Astrocyte (in vitro differentiated cells and primary cell): ENCODE measurements at regions not wholly inside any gene's neighbourhood (a gene's known extent, or its start where the extent isn't known, plus 50 kb on each side); places are given as distances from the start of the nearest gene placed in this dataset.
"Not testable (repeated sequence)": the region's sequence is repeated elsewhere in the genome, so short reads cannot be mapped to it uniquely, and the experiment has no call there.

Experiments used
- DNase-seq: peaks from one replicate; pipeline ENCODE4 v3.0.0-alpha.2; 2010; ENCODE audit warnings: low read depth
- FAIRE-seq: peaks from 2 replicates; lab custom pipeline; 2011; peaks lifted over from hg19 to GRCh38; lab: Jason Lieb, UNC
- H2AFZ ChIP-seq: 2 replicates; pipeline ENCODE4 v1.6.0; 2012; ENCODE audit warnings: low read depth, low read length, inconsistent platforms
- H3K27ac ChIP-seq: 2 replicates; pipeline ENCODE4 v1.5.1; 2011; ENCODE audit warnings: low read depth, low read length, inconsistent platforms
- H3K27me3 ChIP-seq: 2 replicates; pipeline ENCODE4 v1.6.0; 2011; ENCODE audit warnings: low read length, inconsistent platforms; ENCODE audit not compliant: insufficient read depth
- H3K36me3 ChIP-seq: 2 replicates; pipeline ENCODE4 v1.5.1; 2011; ENCODE audit warnings: low read length, inconsistent platforms; ENCODE audit not compliant: insufficient read depth
- H3K4me1 ChIP-seq: 2 replicates; pipeline ENCODE4 v1.5.1; 2011; ENCODE audit warnings: low read length, inconsistent platforms; ENCODE audit not compliant: insufficient read depth
- H3K4me2 ChIP-seq: 2 replicates; pipeline ENCODE4 v1.6.0; 2012; ENCODE audit warnings: low read length, inconsistent platforms
- H3K4me3 ChIP-seq: 2 replicates; pipeline ENCODE4 v1.5.1; 2011; ENCODE audit warnings: low read depth, mild to moderate bottlenecking, low read length, inconsistent platforms; ENCODE audit not compliant: insufficient read depth
- H3K79me2 ChIP-seq: 2 replicates; pipeline ENCODE4 v1.6.0; 2012; ENCODE audit warnings: mild to moderate bottlenecking, low read length, inconsistent platforms; ENCODE audit not compliant: insufficient read depth
- H3K9ac ChIP-seq: 2 replicates; pipeline ENCODE4 v1.6.0; 2012; ENCODE audit warnings: mild to moderate bottlenecking, low read length, inconsistent platforms
- H3K9me3 ChIP-seq: 2 replicates; pipeline ENCODE4 v1.5.1; 2012; ENCODE audit warnings: low read depth, mild to moderate bottlenecking, low read length, inconsistent platforms; ENCODE audit not compliant: insufficient read depth
- H4K20me1 ChIP-seq: 2 replicates; pipeline ENCODE4 v1.6.0; 2012; ENCODE audit warnings: low read length, inconsistent platforms; ENCODE audit not compliant: insufficient read depth
- H3K27ac Mint-ChIP-seq: one replicate; pipeline ENCODE4 v1.8.0; 2021; ENCODE audit warnings: mild to moderate bottlenecking, mixed read lengths; ENCODE audit not compliant: unreplicated experiment
- H3K27me3 Mint-ChIP-seq: one replicate; pipeline ENCODE4 v1.8.0; 2021; ENCODE audit warnings: low read depth, mixed read lengths; ENCODE audit not compliant: unreplicated experiment
- H3K36me3 Mint-ChIP-seq: one replicate; pipeline ENCODE4 v1.8.0; 2021; ENCODE audit warnings: low read depth, mixed read lengths; ENCODE audit not compliant: unreplicated experiment
- H3K4me1 Mint-ChIP-seq: one replicate; pipeline ENCODE4 v1.8.0; 2021; ENCODE audit warnings: low read depth, mixed read lengths; ENCODE audit not compliant: unreplicated experiment
- H3K4me3 Mint-ChIP-seq: one replicate; pipeline ENCODE4 v1.8.0; 2021; ENCODE audit warnings: mild to moderate bottlenecking, moderate library complexity, mixed read lengths; ENCODE audit not compliant: unreplicated experiment
- H3K9me3 Mint-ChIP-seq: one replicate; pipeline ENCODE4 v1.8.0; 2021; ENCODE audit warnings: mild to moderate bottlenecking, mixed read lengths; ENCODE audit not compliant: unreplicated experiment
- EZH2 ChIP-seq: IDR thresholded peaks from 2 replicates; pipeline ENCODE4 v1.6.1; 2012; ENCODE audit warnings: mild to moderate bottlenecking, low read length, inconsistent platforms; ENCODE audit not compliant: insufficient read depth
- TF ChIP-seq, protein P1 (sequence below): IDR thresholded peaks from 2 replicates; pipeline ENCODE4 v1.5.1; 2011; ENCODE audit warnings: low read depth, mild to moderate bottlenecking, inconsistent platforms, low read length, moderate library complexity; ENCODE audit not compliant: insufficient read depth

DNA sequence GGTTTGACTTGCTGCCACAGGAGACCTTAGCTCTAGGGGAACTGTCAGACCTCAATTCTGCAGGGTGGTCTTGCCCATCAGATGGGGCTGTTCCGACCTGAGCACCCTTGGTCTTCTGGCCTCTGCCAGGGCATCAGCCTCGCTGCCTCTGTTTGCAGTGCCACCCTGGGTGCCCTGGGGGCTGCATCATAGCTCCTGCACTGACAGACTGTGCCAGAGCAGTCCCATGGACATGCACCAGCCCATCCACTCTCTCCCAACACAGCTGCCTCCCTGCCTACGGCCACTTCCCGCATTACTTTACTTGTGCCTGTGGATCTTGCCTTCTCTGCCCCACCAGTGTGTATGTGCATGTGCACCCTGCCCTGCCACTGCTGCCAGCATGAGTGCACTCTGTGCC lies 884.7 kb upstream of the ARRDC3 start:
- H3K27me3 ChIP-seq, result no peaks in the 10 kb centered on the region
- DNase-seq, result no peak
- no peak overlapping the region for H3K4me3 ChIP-seq
- H2AFZ ChIP-seq, result no peak overlapping the region
- H3K27ac ChIP-seq, result no peak overlapping the region
- Mint-ChIP-seq H3K9me3 (no peaks in the 10 kb centered on the region), H3K27me3 (peaks cover 2% of the 10 kb centered on the region), H3K36me3 (no peaks in the 10 kb centered on the region), H3K4me1 (no peaks in the 10 kb centered on the region), H3K27ac (no peak overlapping the region), H3K4me3 (no peak overlapping the region)
- H3K4me2 ChIP-seq, result no peak overlapping the region
- H3K36me3 ChIP-seq, result no peaks in the 10 kb centered on the region
- H4K20me1 ChIP-seq, result no peaks in the 10 kb centered on the region
- no peak for FAIRE-seq
- H3K4me1 ChIP-seq, result no peaks in the 10 kb centered on the region
- TF ChIP-seq EZH2, result no peak
- TF ChIP-seq, protein P1, sequence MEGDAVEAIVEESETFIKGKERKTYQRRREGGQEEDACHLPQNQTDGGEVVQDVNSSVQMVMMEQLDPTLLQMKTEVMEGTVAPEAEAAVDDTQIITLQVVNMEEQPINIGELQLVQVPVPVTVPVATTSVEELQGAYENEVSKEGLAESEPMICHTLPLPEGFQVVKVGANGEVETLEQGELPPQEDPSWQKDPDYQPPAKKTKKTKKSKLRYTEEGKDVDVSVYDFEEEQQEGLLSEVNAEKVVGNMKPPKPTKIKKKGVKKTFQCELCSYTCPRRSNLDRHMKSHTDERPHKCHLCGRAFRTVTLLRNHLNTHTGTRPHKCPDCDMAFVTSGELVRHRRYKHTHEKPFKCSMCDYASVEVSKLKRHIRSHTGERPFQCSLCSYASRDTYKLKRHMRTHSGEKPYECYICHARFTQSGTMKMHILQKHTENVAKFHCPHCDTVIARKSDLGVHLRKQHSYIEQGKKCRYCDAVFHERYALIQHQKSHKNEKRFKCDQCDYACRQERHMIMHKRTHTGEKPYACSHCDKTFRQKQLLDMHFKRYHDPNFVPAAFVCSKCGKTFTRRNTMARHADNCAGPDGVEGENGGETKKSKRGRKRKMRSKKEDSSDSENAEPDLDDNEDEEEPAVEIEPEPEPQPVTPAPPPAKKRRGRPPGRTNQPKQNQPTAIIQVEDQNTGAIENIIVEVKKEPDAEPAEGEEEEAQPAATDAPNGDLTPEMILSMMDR, result no peak
- H3K79me2 ChIP-seq, result no peaks in the 10 kb centered on the region
- no peaks in the 10 kb centered on the region for H3K9me3 ChIP-seq
- H3K9ac ChIP-seq, result no peak overlapping the region

- H3K9me3 ChIP-seq, result no peaks in the 10 kb centered on the region
- H3K4me1 Mint-ChIP-seq, result no peaks in the 10 kb centered on the region
- H3K9me3 Mint-ChIP-seq, result no peaks in the 10 kb centered on the region
- H3K4me3 ChIP-seq, result no peak overlapping the region
- no peak overlapping the region for H3K4me2 ChIP-seq
- H3K27me3 ChIP-seq, result no peaks in the 10 kb centered on the region
- FAIRE-seq (no peak), DNase-seq (no peak)
- no peak overlapping the region for H3K9ac ChIP-seq
- no peak overlapping the region for H3K27ac Mint-ChIP-seq
- peaks cover 2% of the 10 kb centered on the region for H3K27me3 Mint-ChIP-seq
- H3K4me1 ChIP-seq, result no peaks in the 10 kb centered on the region
- H3K27ac ChIP-seq, result no peak overlapping the region
- no peak overlapping the region for H2AFZ ChIP-seq
- H4K20me1 ChIP-seq, result no peaks in the 10 kb centered on the region
- TF ChIP-seq EZH2, result no peak
- TF ChIP-seq, protein P1, result no peak
- no peaks in the 10 kb centered on the region for H3K36me3 Mint-ChIP-seq
- H3K4me3 Mint-ChIP-seq, result no peak overlapping the region
- H3K79me2 ChIP-seq, result no peaks in the 10 kb centered on the region
- no peaks in the 10 kb centered on the region for H3K36me3 ChIP-seq
Measured at GRCh38 chr5:92265804-92266203, 882.7 kb upstream of the ARRDC3 start.

- not testable (repeated sequence) for H3K4me1 Mint-ChIP-seq, H3K9ac ChIP-seq, H3K27ac Mint-ChIP-seq, H3K36me3 Mint-ChIP-seq, H3K4me3 Mint-ChIP-seq, H3K27ac ChIP-seq, H3K79me2 ChIP-seq, H2AFZ ChIP-seq, H3K27me3 ChIP-seq, H3K36me3 ChIP-seq, H4K20me1 ChIP-seq, DNase-seq, FAIRE-seq, H3K27me3 Mint-ChIP-seq, H3K9me3 ChIP-seq, H3K4me2 ChIP-seq, H3K4me1 ChIP-seq, H3K4me3 ChIP-seq, H3K9me3 Mint-ChIP-seq
Measured at GRCh38 chr5:92255605-92256004, 872.5 kb upstream of the ARRDC3 start.
